Non-pigmented ciliary epithelial cell (primary cell): ENCODE measurements at regions not wholly inside any gene's neighbourhood (a gene's known extent, or its start where the extent isn't known, plus 50 kb on each side); places are given as distances from the start of the nearest gene placed in this dataset.

Experiments used
- DNase-seq: peaks from one replicate; pipeline ENCODE4 v3.0.0-alpha.2; 2010; ENCODE audit warnings: low read depth

GRCh38 chr18:56021809-56022195 is 433.8 kb upstream of the TCF4 start:
- no peak for DNase-seq

- no peak for DNase-seq
Measured at GRCh38 chr18:56021136-56021808, 433.3 kb upstream of the TCF4 start.

- DNase-seq: no peak
Measured at GRCh38 chr18:56019908-56020307, 431.9 kb upstream of the TCF4 start.

GRCh38 chr18:56019156-56019555 is 431.2 kb upstream of the TCF4 start:
- DNase-seq: no peak

GRCh38 chr18:56009411-56009810 is 421.4 kb upstream of the TCF4 start:
- no peak for DNase-seq

GRCh38 chr18:56003720-56004088 is 415.7 kb upstream of the TCF4 start:
- no peak for DNase-seq

GRCh38 chr18:56003009-56003719 is 415.2 kb upstream of the TCF4 start:
- DNase-seq: no peak

- no peak for DNase-seq
Measured at GRCh38 chr18:56001576-56001975, 413.6 kb upstream of the TCF4 start.

GRCh38 chr18:56000041-56000440 is 412.0 kb upstream of the TCF4 start:
- DNase-seq: no peak

- no peak for DNase-seq
Measured at GRCh38 chr18:55999641-56000040, 411.6 kb upstream of the TCF4 start.

GRCh38 chr18:55998801-55999385 is 410.9 kb upstream of the TCF4 start:
- no peak for DNase-seq

GRCh38 chr18:55998071-55998522 is 410.1 kb upstream of the TCF4 start:
- no peak for DNase-seq

GRCh38 chr18:55997151-55997561 is 409.2 kb upstream of the TCF4 start:
- no peak for DNase-seq

GRCh38 chr18:55996717-55997116 is 408.7 kb upstream of the TCF4 start:
- no peak for DNase-seq

- DNase-seq: no peak
Measured at GRCh38 chr18:55990186-55990585, 402.2 kb upstream of the TCF4 start.

GRCh38 chr18:55988537-55988936 is 400.5 kb upstream of the TCF4 start:
- DNase-seq: no peak

- no peak for DNase-seq
Measured at GRCh38 chr18:55983433-55983832, 395.4 kb upstream of the TCF4 start.

- no peak for DNase-seq
Measured at GRCh38 chr18:55982992-55983391, 395.0 kb upstream of the TCF4 start.

GRCh38 chr18:55981712-55982475 is 393.9 kb upstream of the TCF4 start:
- DNase-seq: no peak

GRCh38 chr18:55974521-55974920 is 386.5 kb upstream of the TCF4 start:
- no peak for DNase-seq

- no peak for DNase-seq
Measured at GRCh38 chr18:55968550-55968949, 380.6 kb upstream of the TCF4 start.

GRCh38 chr18:55967019-55967418 is 379.0 kb upstream of the TCF4 start:
- DNase-seq: no peak

- DNase-seq: no peak
Measured at GRCh38 chr18:55964171-55964570, 376.2 kb upstream of the TCF4 start.
